IMR-90 (cell line): ENCODE measurements at regions not wholly inside any gene's neighbourhood (a gene's known extent, or its start where the extent isn't known, plus 50 kb on each side); places are given as distances from the start of the nearest gene placed in this dataset.
A peak's percentile ranks its signal among the peaks of the same experiment; 100 is the strongest.

Source experiments
- ATAC-seq: fragments of 200-7000 bp; cut with Tn5 transposase; 2 replicates; pipeline ENCODE4 v1.9.1; 2020; ENCODE audit warnings: low read depth, mild to moderate bottlenecking, moderate library complexity
- BruUV-seq: library from RNA; stranded (reverse); fragments of 400-500 nt; replicated peaks from 2 replicates; lab custom pipeline; 2021; lab: Mats Ljungman, UMichigan
- CTCF ChIA-PET: fragments of 300-600 bp; formaldehyde crosslinking; extraction: SDS; loops from one replicate; lab custom pipeline; 2021; ENCODE audit warnings: antibody characterized with exemption; lab: Yijun Ruan, JAX
- POLR2A ChIA-PET: fragments of 300-600 bp; sonication (Branson Sonifier 250); formaldehyde crosslinking; loops from one replicate; lab custom pipeline; 2022; ENCODE audit warnings: antibody characterized with exemption; ENCODE audit not compliant: unreplicated experiment; lab: Charles Lee
- DNase-seq: peaks from one replicate; pipeline ENCODE4 v3.0.0; 2013
- H2AFZ ChIP-seq: replicated peaks from 2 replicates; pipeline ENCODE3; 2013; ENCODE audit warnings: low read length, mild to moderate bottlenecking; ENCODE audit not compliant: poor library complexity
- H2AK5ac ChIP-seq: 2 replicates; pipeline ENCODE4 v1.6.1; 2013; ENCODE audit warnings: low read depth, low read length, inconsistent platforms
- H2AK9ac ChIP-seq: replicated peaks from 2 replicates; pipeline ENCODE3; 2013; ENCODE audit warnings: mild to moderate bottlenecking, low read depth, low read length, moderate library complexity; ENCODE audit not compliant: poor library complexity
- H2BK120ac ChIP-seq: 2 replicates; pipeline ENCODE4 v1.6.1; 2013; ENCODE audit warnings: low read depth, low read length, inconsistent platforms
- H2BK15ac ChIP-seq: 3 replicates; pipeline ENCODE4 v1.6.1; 2013; ENCODE audit warnings: low read depth, low read length, inconsistent platforms
- H2BK20ac ChIP-seq: 2 replicates; pipeline ENCODE4 v1.6.1; 2013; ENCODE audit warnings: low read depth, mild to moderate bottlenecking, inconsistent platforms, low read length, moderate library complexity
- H2BK5ac ChIP-seq: 2 replicates; pipeline ENCODE4 v1.6.1; 2013; ENCODE audit warnings: mild to moderate bottlenecking, low read depth, low read length, inconsistent platforms; ENCODE audit not compliant: poor library complexity, severe bottlenecking
- H3K14ac ChIP-seq: replicated peaks from 2 replicates; pipeline ENCODE4 v1.6.1; 2013; ENCODE audit warnings: low read depth, low read length, inconsistent platforms
- H3K18ac ChIP-seq: 2 replicates; pipeline ENCODE4 v1.6.1; 2013; ENCODE audit warnings: low read depth, low read length, control low read depth
- H3K23ac ChIP-seq: 2 replicates; pipeline ENCODE4 v1.6.1; 2013; ENCODE audit warnings: low read depth, low read length, inconsistent platforms
- H3K27ac ChIP-seq: 2 replicates; pipeline ENCODE4 v1.5.1; 2013; ENCODE audit warnings: mild to moderate bottlenecking, control low read depth, low read length; ENCODE audit not compliant: insufficient read depth
- H3K27me3 ChIP-seq: 2 replicates; pipeline ENCODE4 v1.6.1; 2013; ENCODE audit warnings: low read length; ENCODE audit not compliant: control insufficient read depth, insufficient read depth
- H3K36me3 ChIP-seq: 2 replicates; pipeline ENCODE4 v1.6.1; 2013; ENCODE audit warnings: low read length, mixed read lengths; ENCODE audit not compliant: control insufficient read depth, insufficient read depth
- H3K4ac ChIP-seq: 2 replicates; pipeline ENCODE4 v1.6.1; 2013; ENCODE audit warnings: low read depth, low read length, inconsistent platforms
- H3K4me1 ChIP-seq: 2 replicates; pipeline ENCODE4 v1.6.1; 2013; ENCODE audit warnings: low read length, mixed read lengths; ENCODE audit not compliant: control insufficient read depth, insufficient read depth
- H3K4me2 ChIP-seq: 2 replicates; pipeline ENCODE4 v1.6.1; 2013; ENCODE audit warnings: low read depth, mild to moderate bottlenecking, control low read depth, low read length, moderate library complexity
- H3K4me3 ChIP-seq: 2 replicates; pipeline ENCODE4 v1.5.1; 2013; ENCODE audit warnings: low read depth, mild to moderate bottlenecking, control low read depth, low read length, moderate library complexity; ENCODE audit not compliant: insufficient read depth
- H3K56ac ChIP-seq: 2 replicates; pipeline ENCODE4 v1.6.1; 2013; ENCODE audit warnings: low read length, inconsistent platforms; ENCODE audit not compliant: insufficient read depth; ENCODE audit errors: extremely low read depth
- H3K79me1 ChIP-seq, 2 experiments: 2 replicates each; pipeline ENCODE4 v1.6.1; 2013; ENCODE audit warnings: low read length in 2 of 2, inconsistent platforms in 1 of 2, low read depth in 1 of 2
- H3K9ac ChIP-seq: 2 replicates; pipeline ENCODE4 v1.6.1; 2013; ENCODE audit warnings: low read depth, low read length, control low read depth
- H3K9me1 ChIP-seq: 2 replicates; pipeline ENCODE4 v1.6.1; 2013; ENCODE audit warnings: low read length, inconsistent platforms; ENCODE audit not compliant: insufficient read depth
- H3K9me3 ChIP-seq: 2 replicates; pipeline ENCODE4 v1.6.1; 2013; ENCODE audit warnings: low read length; ENCODE audit not compliant: control insufficient read depth, insufficient read depth
- H4K20me1 ChIP-seq: 2 replicates; pipeline ENCODE4 v1.6.1; 2013; ENCODE audit warnings: low read length, inconsistent platforms; ENCODE audit not compliant: insufficient read depth
- H4K5ac ChIP-seq: 2 replicates; pipeline ENCODE4 v1.6.1; 2013; ENCODE audit warnings: mild to moderate bottlenecking, low read depth, low read length, control low read depth
- H4K8ac ChIP-seq, 2 experiments: 2 replicates each; pipeline ENCODE4 v1.6.1; 2013; ENCODE audit warnings: low read depth in 2 of 2, low read length in 2 of 2, control low read depth in 1 of 2, inconsistent platforms in 1 of 2
- H4K91ac ChIP-seq: 2 replicates; pipeline ENCODE4 v1.6.1; 2013; ENCODE audit warnings: low read depth, low read length, inconsistent platforms; ENCODE audit not compliant: insufficient read depth
- BHLHE40 ChIP-seq: fragments of 150-350 bp; IDR thresholded peaks from 2 replicates; pipeline ENCODE4 v1.6.1; 2016; ENCODE audit warnings: mild to moderate bottlenecking, low read depth, low read length
- CEBPB ChIP-seq: IDR thresholded peaks from 2 replicates; pipeline ENCODE4 v1.6.1; 2012; ENCODE audit warnings: low read depth, low read length, improper control_type of control experiment
- CHD1 ChIP-seq: IDR thresholded peaks from 2 replicates; pipeline ENCODE4 v1.6.1; 2012; ENCODE audit warnings: low read depth, low read length, improper control_type of control experiment
- FOS ChIP-seq: fragments of 150-350 bp; IDR thresholded peaks from 2 replicates; pipeline ENCODE4 v1.6.1; 2016; ENCODE audit warnings: low read depth, low read length
- MAFK ChIP-seq: IDR thresholded peaks from 2 replicates; pipeline ENCODE4 v1.6.1; 2012; ENCODE audit warnings: low read depth, low read length, improper control_type of control experiment
- MAZ ChIP-seq: IDR thresholded peaks from 2 replicates; pipeline ENCODE4 v1.6.1; 2012; ENCODE audit warnings: low read depth, mild to moderate bottlenecking, low read length, improper control_type of control experiment, moderate library complexity, borderline replicate concordance
- MXI1 ChIP-seq: IDR thresholded peaks from 2 replicates; pipeline ENCODE4 v1.6.1; 2012; ENCODE audit warnings: low read depth, mild to moderate bottlenecking, low read length, moderate library complexity, borderline replicate concordance
- NFE2L2 ChIP-seq: fragments of 150-350 bp; IDR thresholded peaks from 2 replicates; pipeline ENCODE4 v1.6.1; 2016; ENCODE audit warnings: low read depth, mild to moderate bottlenecking, low read length
- POLR2A ChIP-seq: IDR thresholded peaks from 2 replicates; pipeline ENCODE4 v1.6.1; 2012; ENCODE audit warnings: mild to moderate bottlenecking, low read depth, low read length
- RAD21 ChIP-seq: IDR thresholded peaks from 2 replicates; pipeline ENCODE4 v1.6.1; 2012; ENCODE audit warnings: low read length, improper control_type of control experiment
- RCOR1 ChIP-seq: IDR thresholded peaks from 2 replicates; pipeline ENCODE4 v1.6.1; 2012; ENCODE audit warnings: mild to moderate bottlenecking, low read length, improper control_type of control experiment; ENCODE audit not compliant: insufficient replicate concordance
- RFX5 ChIP-seq: IDR thresholded peaks from 2 replicates; pipeline ENCODE4 v1.8.0; 2012; ENCODE audit warnings: low read depth, mild to moderate bottlenecking, low read length, moderate library complexity
- SMC3 ChIP-seq: fragments of 150-350 bp; IDR thresholded peaks from 2 replicates; pipeline ENCODE4 v1.6.1; 2016; ENCODE audit warnings: low read depth, mild to moderate bottlenecking, antibody characterized with exemption, low read length, moderate library complexity
- USF2 ChIP-seq: fragments of 150-350 bp; IDR thresholded peaks from 2 replicates; pipeline ENCODE4 v1.6.1; 2017; ENCODE audit warnings: mild to moderate bottlenecking, antibody characterized with exemption, low read length, low read depth
- WGBS, 2 experiments: methylation state at CpG; one replicate each; pipeline versions ENCODE4 v1.1.5 to v1.1.7; 2013; ENCODE audit warnings: missing lambda C conversion rate in 2 of 2; ENCODE audit not compliant: insufficient read length in 1 of 2; ENCODE audit errors: extremely low coverage in 2 of 2; 5-methylcytosine and 5-hydroxymethylcytosine counted together
- dilution Hi-C: fragments of 300-500 bp; cut with HindIII; formaldehyde crosslinking; loops from one replicate; pipeline ENCODE4 v1.14.3; 2018; ENCODE audit warnings: low sequenced_read_pairs; ENCODE audit not compliant: unreplicated experiment
- in situ Hi-C: fragments of 300-500 bp; cut with MboI; formaldehyde crosslinking; loops from 3 replicates; pipeline ENCODE4 v1.14.3; 2019; ENCODE audit warnings: low sequenced_read_pairs, inconsistent platforms, mixed read lengths
- intact Hi-C: fragments of 100-400 bp; cut with micrococcal nuclease; formaldehyde crosslinking; loops from 2 replicates; pipeline ENCODE4 v1.10.0; 2022
- TF ChIP-seq, protein P1 (sequence below): fragments of 150-350 bp; IDR thresholded peaks from 2 replicates; pipeline ENCODE4 v1.6.1; 2016; ENCODE audit warnings: low read depth, mild to moderate bottlenecking, low read length, moderate library complexity, borderline replicate concordance
- TF ChIP-seq, protein P2 (sequence below): conservative IDR thresholded peaks from 2 replicates; pipeline ENCODE4 v1.5.1; 2012; ENCODE audit warnings: mild to moderate bottlenecking, low read depth, low read length, improper control_type of control experiment

GRCh38 chr2:234730066-234730640 is 221.7 kb upstream of the SH3BP4 start:
- Histone ChIP-seq H3K9me3 (peaks cover 2% of the 10 kb centered on the region), H3K4me2 (no peak overlapping the region), H3K27me3 (no peaks in the 10 kb centered on the region), H3K14ac (no peak overlapping the region; the same call in 1 of the 2 replicates), H2BK20ac (no peak overlapping the region), H3K27ac (no peak overlapping the region), H2BK15ac (peak overlapping the region; percentile 49; the same call in 1 of the 3 replicates), H3K4me1 (peaks cover 3% of the 10 kb centered on the region; the same call in 1 of the 2 replicates), H2BK5ac (no peak overlapping the region), H4K20me1 (no peaks in the 10 kb centered on the region), H2AFZ (peak overlapping the region; percentile 74), H2AK5ac (peak overlapping the region; percentile 40; the same call in 1 of the 2 replicates), H3K56ac (no peak overlapping the region), H2AK9ac (peak overlapping the region; percentile 26), H4K91ac (no peak overlapping the region), H3K36me3 (no peaks in the 10 kb centered on the region), H3K79me1 (no peaks in the 10 kb centered on the region), H3K23ac (peak overlapping the region; percentile 68; the same call in 1 of the 2 replicates), H3K18ac (no peak overlapping the region), H4K5ac (no peak overlapping the region), H2BK120ac (no peak overlapping the region), H3K9ac (no peak overlapping the region), H4K8ac (no peak overlapping the region), H3K9me1 (no peaks in the 10 kb centered on the region), H3K4me3 (no peak overlapping the region), H3K4ac (peak overlapping the region; percentile 47; the same call in 1 of the 2 replicates)
- in situ Hi-C loops: no loop called here
- TF ChIP-seq MAZ (no peak), RFX5 (no peak), RCOR1 (no peak), MAFK (no peak), SMC3 (no peak), POLR2A (no peak), RAD21 (no peak), USF2 (no peak; the same call in 1 of the 2 replicates), CHD1 (no peak), CEBPB (no peak), MXI1 (no peak), FOS (no peak), NFE2L2 (no peak), BHLHE40 (no peak)
- TF ChIP-seq, protein P1, sequence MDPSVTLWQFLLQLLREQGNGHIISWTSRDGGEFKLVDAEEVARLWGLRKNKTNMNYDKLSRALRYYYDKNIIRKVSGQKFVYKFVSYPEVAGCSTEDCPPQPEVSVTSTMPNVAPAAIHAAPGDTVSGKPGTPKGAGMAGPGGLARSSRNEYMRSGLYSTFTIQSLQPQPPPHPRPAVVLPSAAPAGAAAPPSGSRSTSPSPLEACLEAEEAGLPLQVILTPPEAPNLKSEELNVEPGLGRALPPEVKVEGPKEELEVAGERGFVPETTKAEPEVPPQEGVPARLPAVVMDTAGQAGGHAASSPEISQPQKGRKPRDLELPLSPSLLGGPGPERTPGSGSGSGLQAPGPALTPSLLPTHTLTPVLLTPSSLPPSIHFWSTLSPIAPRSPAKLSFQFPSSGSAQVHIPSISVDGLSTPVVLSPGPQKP: no peak
- TF ChIP-seq, protein P2, sequence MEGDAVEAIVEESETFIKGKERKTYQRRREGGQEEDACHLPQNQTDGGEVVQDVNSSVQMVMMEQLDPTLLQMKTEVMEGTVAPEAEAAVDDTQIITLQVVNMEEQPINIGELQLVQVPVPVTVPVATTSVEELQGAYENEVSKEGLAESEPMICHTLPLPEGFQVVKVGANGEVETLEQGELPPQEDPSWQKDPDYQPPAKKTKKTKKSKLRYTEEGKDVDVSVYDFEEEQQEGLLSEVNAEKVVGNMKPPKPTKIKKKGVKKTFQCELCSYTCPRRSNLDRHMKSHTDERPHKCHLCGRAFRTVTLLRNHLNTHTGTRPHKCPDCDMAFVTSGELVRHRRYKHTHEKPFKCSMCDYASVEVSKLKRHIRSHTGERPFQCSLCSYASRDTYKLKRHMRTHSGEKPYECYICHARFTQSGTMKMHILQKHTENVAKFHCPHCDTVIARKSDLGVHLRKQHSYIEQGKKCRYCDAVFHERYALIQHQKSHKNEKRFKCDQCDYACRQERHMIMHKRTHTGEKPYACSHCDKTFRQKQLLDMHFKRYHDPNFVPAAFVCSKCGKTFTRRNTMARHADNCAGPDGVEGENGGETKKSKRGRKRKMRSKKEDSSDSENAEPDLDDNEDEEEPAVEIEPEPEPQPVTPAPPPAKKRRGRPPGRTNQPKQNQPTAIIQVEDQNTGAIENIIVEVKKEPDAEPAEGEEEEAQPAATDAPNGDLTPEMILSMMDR: no peak
- WGBS, 2 experiments: 70% methylated on average over 5 of the region's 9 CpGs; no CpG with 5 or more reads in 1 of the 2 experiments
- intact Hi-C loops: no loop called here
- POLR2A ChIA-PET: no interaction called here
- ATAC-seq (no peak), DNase-seq (no peak)
- CTCF ChIA-PET: no interaction called here
- BruUV-seq: no TSS peak
- dilution Hi-C loops: no loop called here
